HEK293 (cell line): ENCODE measurements at regions not wholly inside any gene's neighbourhood (a gene's known extent, or its start where the extent isn't known, plus 50 kb on each side); places are given as distances from the start of the nearest gene placed in this dataset.

Experiments used
- CTCF ChIA-PET: fragments of 350-600 bp; formaldehyde crosslinking; extraction: SDS; loops from one replicate; lab custom pipeline; 2021; ENCODE audit warnings: antibody characterized with exemption; lab: Yijun Ruan, JAX
- POLR2A ChIA-PET: fragments of 300-600 bp; formaldehyde crosslinking; extraction: SDS; loops from one replicate; lab custom pipeline; 2020; ENCODE audit warnings: antibody characterized with exemption, inconsistent platforms; lab: Yijun Ruan, JAX
- H3K27ac ChIP-seq: fragments of 200-500 bp; sonication (Bioruptor generic); 2 replicates; pipeline ENCODE4 v1.5.1; 2014; ENCODE audit warnings: low read depth, low read length, control low read depth, inconsistent platforms; ENCODE audit errors: extremely low read depth
- H3K36me3 ChIP-seq, 2 experiments: fragments of 200-500 bp in 1 of 2; sonication (Bioruptor generic) in 1 of 2; 1 replicate in 1 of 2; 2 replicates in 1 of 2; pipeline ENCODE4 v1.5.1; 2014 to 2017; ENCODE audit warnings: inconsistent platforms in 2 of 2, low read length in 2 of 2; ENCODE audit not compliant: control insufficient read depth in 2 of 2, insufficient read depth in 1 of 2
- H3K4me1 ChIP-seq: fragments of 200-500 bp; sonication (Bioruptor generic); 2 replicates; pipeline ENCODE4 v1.5.1; 2014; ENCODE audit warnings: mild to moderate bottlenecking, low read length, inconsistent platforms; ENCODE audit not compliant: control insufficient read depth, insufficient read depth
- H3K4me3 ChIP-seq: 2 replicates; pipeline ENCODE4 v1.5.1; 2011; ENCODE audit warnings: low read depth, mild to moderate bottlenecking, control low read depth, low read length, moderate library complexity
- H3K9me3 ChIP-seq: fragments of 200-500 bp; sonication (Bioruptor generic); 2 replicates; pipeline ENCODE4 v1.5.1; 2014; ENCODE audit warnings: low read depth, low read length, inconsistent platforms; ENCODE audit not compliant: control insufficient read depth, insufficient read depth
- OSR2 ChIP-seq: fragments of 450-650 bp; formaldehyde crosslinking; IDR thresholded peaks from 2 replicates; pipeline ENCODE4 v1.5.1; 2016; ENCODE audit warnings: missing biosample characterization, missing genetic modification characterization
- SALL2 ChIP-seq: fragments of 450-650 bp; formaldehyde crosslinking; IDR thresholded peaks from 2 replicates; pipeline ENCODE4 v1.5.0; 2017; ENCODE audit warnings: missing biosample characterization, mild to moderate bottlenecking, missing genetic modification characterization, borderline replicate concordance
- SP3 ChIP-seq: fragments of 450-650 bp; formaldehyde crosslinking; IDR thresholded peaks from 2 replicates; pipeline ENCODE4 v1.5.1; 2016; ENCODE audit warnings: missing biosample characterization, missing genetic modification characterization
- ZBTB17 ChIP-seq: fragments of 450-650 bp; formaldehyde crosslinking; IDR thresholded peaks from 2 replicates; pipeline ENCODE4 v1.5.1; 2016; ENCODE audit warnings: missing biosample characterization, missing genetic modification characterization
- ZNF221 ChIP-seq: fragments of 450-650 bp; formaldehyde crosslinking; IDR thresholded peaks from 2 replicates; pipeline ENCODE4 v1.5.1; 2017; ENCODE audit warnings: missing biosample characterization, missing genetic modification characterization, borderline replicate concordance
- ZNF404 ChIP-seq: fragments of 450-650 bp; formaldehyde crosslinking; IDR thresholded peaks from 2 replicates; pipeline ENCODE4 v1.5.1; 2017; ENCODE audit warnings: missing biosample characterization, missing genetic modification characterization
- ZNF423 ChIP-seq: fragments of 450-650 bp; formaldehyde crosslinking; IDR thresholded peaks from 2 replicates; pipeline ENCODE4 v1.5.1; 2016; ENCODE audit warnings: missing biosample characterization, missing genetic modification characterization
- ZNF433 ChIP-seq: fragments of 450-650 bp; formaldehyde crosslinking; IDR thresholded peaks from 2 replicates; pipeline ENCODE4 v1.5.1; 2016; ENCODE audit warnings: missing biosample characterization, missing genetic modification characterization, low read depth
- ZNF510 ChIP-seq: fragments of 450-650 bp; formaldehyde crosslinking; IDR thresholded peaks from 2 replicates; pipeline ENCODE4 v1.5.1; 2018; ENCODE audit warnings: mild to moderate bottlenecking, missing genetic modification characterization, missing biosample characterization; ENCODE audit not compliant: insufficient replicate concordance
- ZNF548 ChIP-seq: fragments of 450-650 bp; formaldehyde crosslinking; IDR thresholded peaks from 2 replicates; pipeline ENCODE4 v1.5.1; 2016; ENCODE audit warnings: missing biosample characterization, missing genetic modification characterization
- ZNF560 ChIP-seq: fragments of 450-650 bp; formaldehyde crosslinking; IDR thresholded peaks from 2 replicates; pipeline ENCODE4 v1.5.1; 2017; ENCODE audit warnings: missing biosample characterization, missing genetic modification characterization, borderline replicate concordance
- ZNF561 ChIP-seq: fragments of 450-650 bp; IDR thresholded peaks from 2 replicates; pipeline ENCODE4 v1.5.1; 2018; ENCODE audit warnings: missing biosample characterization, missing genetic modification characterization, borderline replicate concordance
- ZNF571 ChIP-seq: fragments of 450-650 bp; formaldehyde crosslinking; IDR thresholded peaks from 2 replicates; pipeline ENCODE4 v1.5.0; 2017; ENCODE audit warnings: missing biosample characterization, missing genetic modification characterization
- ZNF624 ChIP-seq: fragments of 450-650 bp; formaldehyde crosslinking; IDR thresholded peaks from 2 replicates; pipeline ENCODE4 v1.5.1; 2017; ENCODE audit warnings: missing biosample characterization, missing genetic modification characterization
- ZNF629 ChIP-seq: fragments of 450-650 bp; formaldehyde crosslinking; IDR thresholded peaks from 2 replicates; pipeline ENCODE4 v1.5.1; 2017; ENCODE audit warnings: missing biosample characterization, missing genetic modification characterization
- ZXDB ChIP-seq: fragments of 450-650 bp; formaldehyde crosslinking; IDR thresholded peaks from 2 replicates; pipeline ENCODE4 v1.5.1; 2016; ENCODE audit warnings: missing biosample characterization, missing genetic modification characterization
- TF ChIP-seq, protein P1 (sequence below): fragments of 450-650 bp; formaldehyde crosslinking; IDR thresholded peaks from 2 replicates; pipeline ENCODE4 v1.5.1; 2016; ENCODE audit warnings: missing biosample characterization, missing genetic modification characterization
- TF ChIP-seq, protein P2 (sequence below): fragments of 450-650 bp; formaldehyde crosslinking; conservative IDR thresholded peaks from 2 replicates; pipeline ENCODE4 v1.5.1; 2016; ENCODE audit warnings: low read depth, missing biosample characterization, missing genetic modification characterization
- TF ChIP-seq, protein P3 (sequence below): fragments of 450-650 bp; formaldehyde crosslinking; IDR thresholded peaks from 2 replicates; pipeline ENCODE4 v1.5.1; 2016; ENCODE audit warnings: missing biosample characterization, missing genetic modification characterization
- TF ChIP-seq, protein P4 (sequence below): fragments of 450-650 bp; formaldehyde crosslinking; IDR thresholded peaks from 2 replicates; pipeline ENCODE4 v1.5.1; 2016; ENCODE audit warnings: missing biosample characterization, missing genetic modification characterization
- TF ChIP-seq, protein P5 (sequence below): fragments of 450-650 bp; formaldehyde crosslinking; IDR thresholded peaks from 2 replicates; pipeline ENCODE4; 2016; ENCODE audit warnings: missing biosample characterization, missing genetic modification characterization
- TF ChIP-seq, protein P6 (sequence below): fragments of 450-650 bp; formaldehyde crosslinking; IDR thresholded peaks from 2 replicates; pipeline ENCODE4 v1.5.1; 2016; ENCODE audit warnings: missing biosample characterization, missing genetic modification characterization
- TF ChIP-seq, protein P7 (sequence below): fragments of 450-650 bp; formaldehyde crosslinking; IDR thresholded peaks from 2 replicates; pipeline ENCODE4 v1.5.1; 2016; ENCODE audit warnings: missing biosample characterization, missing genetic modification characterization

DNA sequence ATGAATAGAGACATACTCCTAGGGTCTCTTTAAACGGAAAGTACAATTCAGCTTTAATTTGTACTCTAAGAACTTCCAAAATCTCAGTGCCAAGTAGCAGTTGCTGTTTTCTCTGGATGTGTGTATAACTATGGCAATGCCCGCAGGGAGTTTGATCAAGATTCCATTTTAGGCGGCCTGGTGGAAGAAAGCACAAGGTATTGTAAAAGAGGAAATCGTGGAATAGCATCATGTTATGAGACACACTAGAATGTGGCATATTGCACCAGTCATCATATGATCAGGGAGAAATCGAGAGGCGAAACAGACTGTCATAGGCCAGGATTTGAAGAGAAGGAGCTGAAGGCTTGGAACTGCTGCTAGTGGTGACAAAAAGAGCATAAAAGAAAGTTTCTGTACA is 316.2 kb upstream of the FMN2 start:
- Histone ChIP-seq H3K4me1 (no peaks in the 10 kb centered on the region), H3K36me3 (no peaks in the 10 kb centered on the region), H3K9me3 (no peaks in the 10 kb centered on the region)
- ChIA-PET CTCF (interaction anchor here (0.6 kb wide), 1 partner anchor 39 kb away, joined by 3 read pairs; no protein-coding TSS in a partner anchor), POLR2A (no interaction called here)
- TF ChIP-seq ZNF404, result no peak
- no peak for TF ChIP-seq ZNF624 (tag by site-specific recombination)
- TF ChIP-seq, protein P1, sequence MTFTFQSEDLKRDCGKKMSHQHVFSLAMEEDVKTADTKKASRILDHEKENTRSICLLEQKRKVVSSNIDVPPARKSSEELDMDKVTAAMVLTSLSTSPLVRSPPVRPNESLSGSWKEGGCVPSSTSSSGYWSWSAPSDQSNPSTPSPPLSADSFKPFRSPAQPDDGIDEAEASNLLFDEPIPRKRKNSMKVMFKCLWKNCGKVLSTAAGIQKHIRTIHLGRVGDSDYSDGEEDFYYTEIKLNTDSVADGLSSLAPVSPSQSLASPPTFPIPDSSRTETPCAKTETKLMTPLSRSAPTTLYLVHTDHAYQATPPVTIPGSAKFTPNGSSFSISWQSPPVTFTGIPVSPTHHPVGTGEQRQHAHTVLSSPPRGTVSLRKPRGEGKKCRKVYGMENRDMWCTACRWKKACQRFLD, result no peak
- no peak for TF ChIP-seq ZNF571 (tag by site-specific recombination)
- no peak for TF ChIP-seq SALL2 (tag by site-specific recombination)
- TF ChIP-seq, protein P2, sequence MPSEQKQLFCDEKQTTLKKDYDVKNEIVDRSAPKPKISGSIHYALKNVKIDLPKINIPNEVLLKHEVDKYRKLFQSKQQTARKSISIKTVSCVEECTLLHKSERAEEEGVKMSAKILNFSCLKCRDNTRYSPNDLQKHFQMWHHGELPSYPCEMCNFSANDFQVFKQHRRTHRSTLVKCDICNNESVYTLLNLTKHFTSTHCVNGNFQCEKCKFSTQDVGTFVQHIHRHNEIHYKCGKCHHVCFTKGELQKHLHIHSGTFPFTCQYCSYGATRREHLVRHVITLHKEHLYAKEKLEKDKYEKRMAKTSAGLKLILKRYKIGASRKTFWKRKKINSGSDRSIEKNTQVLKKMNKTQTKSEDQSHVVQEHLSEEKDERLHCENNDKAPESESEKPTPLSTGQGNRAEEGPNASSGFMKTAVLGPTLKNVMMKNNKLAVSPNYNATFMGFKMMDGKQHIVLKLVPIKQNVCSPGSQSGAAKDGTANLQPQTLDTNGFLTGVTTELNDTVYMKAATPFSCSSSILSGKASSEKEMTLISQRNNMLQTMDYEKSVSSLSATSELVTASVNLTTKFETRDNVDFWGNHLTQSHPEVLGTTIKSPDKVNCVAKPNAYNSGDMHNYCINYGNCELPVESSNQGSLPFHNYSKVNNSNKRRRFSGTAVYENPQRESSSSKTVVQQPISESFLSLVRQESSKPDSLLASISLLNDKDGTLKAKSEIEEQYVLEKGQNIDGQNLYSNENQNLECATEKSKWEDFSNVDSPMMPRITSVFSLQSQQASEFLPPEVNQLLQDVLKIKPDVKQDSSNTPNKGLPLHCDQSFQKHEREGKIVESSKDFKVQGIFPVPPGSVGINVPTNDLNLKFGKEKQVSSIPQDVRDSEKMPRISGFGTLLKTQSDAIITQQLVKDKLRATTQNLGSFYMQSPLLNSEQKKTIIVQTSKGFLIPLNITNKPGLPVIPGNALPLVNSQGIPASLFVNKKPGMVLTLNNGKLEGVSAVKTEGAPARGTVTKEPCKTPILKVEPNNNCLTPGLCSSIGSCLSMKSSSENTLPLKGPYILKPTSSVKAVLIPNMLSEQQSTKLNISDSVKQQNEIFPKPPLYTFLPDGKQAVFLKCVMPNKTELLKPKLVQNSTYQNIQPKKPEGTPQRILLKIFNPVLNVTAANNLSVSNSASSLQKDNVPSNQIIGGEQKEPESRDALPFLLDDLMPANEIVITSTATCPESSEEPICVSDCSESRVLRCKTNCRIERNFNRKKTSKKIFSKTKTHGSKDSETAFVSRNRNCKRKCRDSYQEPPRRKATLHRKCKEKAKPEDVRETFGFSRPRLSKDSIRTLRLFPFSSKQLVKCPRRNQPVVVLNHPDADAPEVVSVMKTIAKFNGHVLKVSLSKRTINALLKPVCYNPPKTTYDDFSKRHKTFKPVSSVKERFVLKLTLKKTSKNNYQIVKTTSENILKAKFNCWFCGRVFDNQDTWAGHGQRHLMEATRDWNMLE (tag by site-specific recombination), result no peak
- no peak for TF ChIP-seq ZXDB
- no peak for TF ChIP-seq ZNF510 (tag by site-specific recombination)
- TF ChIP-seq, protein P3, sequence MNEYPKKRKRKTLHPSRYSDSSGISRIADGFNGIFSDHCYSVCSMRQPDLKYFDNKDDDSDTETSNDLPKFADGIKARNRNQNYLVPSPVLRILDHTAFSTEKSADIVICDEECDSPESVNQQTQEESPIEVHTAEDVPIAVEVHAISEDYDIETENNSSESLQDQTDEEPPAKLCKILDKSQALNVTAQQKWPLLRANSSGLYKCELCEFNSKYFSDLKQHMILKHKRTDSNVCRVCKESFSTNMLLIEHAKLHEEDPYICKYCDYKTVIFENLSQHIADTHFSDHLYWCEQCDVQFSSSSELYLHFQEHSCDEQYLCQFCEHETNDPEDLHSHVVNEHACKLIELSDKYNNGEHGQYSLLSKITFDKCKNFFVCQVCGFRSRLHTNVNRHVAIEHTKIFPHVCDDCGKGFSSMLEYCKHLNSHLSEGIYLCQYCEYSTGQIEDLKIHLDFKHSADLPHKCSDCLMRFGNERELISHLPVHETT (tag by site-specific recombination), result no peak
- no peak for TF ChIP-seq ZNF433
- no peak for TF ChIP-seq ZNF560 (tag by site-specific recombination)
- TF ChIP-seq, protein P4, sequence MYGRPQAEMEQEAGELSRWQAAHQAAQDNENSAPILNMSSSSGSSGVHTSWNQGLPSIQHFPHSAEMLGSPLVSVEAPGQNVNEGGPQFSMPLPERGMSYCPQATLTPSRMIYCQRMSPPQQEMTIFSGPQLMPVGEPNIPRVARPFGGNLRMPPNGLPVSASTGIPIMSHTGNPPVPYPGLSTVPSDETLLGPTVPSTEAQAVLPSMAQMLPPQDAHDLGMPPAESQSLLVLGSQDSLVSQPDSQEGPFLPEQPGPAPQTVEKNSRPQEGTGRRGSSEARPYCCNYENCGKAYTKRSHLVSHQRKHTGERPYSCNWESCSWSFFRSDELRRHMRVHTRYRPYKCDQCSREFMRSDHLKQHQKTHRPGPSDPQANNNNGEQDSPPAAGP (tag by site-specific recombination), result no peak
- TF ChIP-seq, protein P5, sequence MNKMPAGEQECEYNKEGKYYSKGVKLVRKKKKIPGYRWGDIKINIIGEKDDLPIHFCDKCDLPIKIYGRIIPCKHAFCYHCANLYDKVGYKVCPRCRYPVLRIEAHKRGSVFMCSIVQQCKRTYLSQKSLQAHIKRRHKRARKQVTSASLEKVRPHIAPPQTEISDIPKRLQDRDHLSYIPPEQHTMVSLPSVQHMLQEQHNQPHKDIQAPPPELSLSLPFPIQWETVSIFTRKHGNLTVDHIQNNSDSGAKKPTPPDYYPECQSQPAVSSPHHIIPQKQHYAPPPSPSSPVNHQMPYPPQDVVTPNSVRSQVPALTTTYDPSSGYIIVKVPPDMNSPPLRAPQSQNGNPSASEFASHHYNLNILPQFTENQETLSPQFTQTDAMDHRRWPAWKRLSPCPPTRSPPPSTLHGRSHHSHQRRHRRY (tag by site-specific recombination), result no peak
- no peak for TF ChIP-seq ZBTB17 (tag by site-specific recombination)
- TF ChIP-seq, all 188 proteins: peak for 0
- Histone ChIP-seq H3K27ac (no peak overlapping the region), H3K4me3 (no peak overlapping the region)

DNA sequence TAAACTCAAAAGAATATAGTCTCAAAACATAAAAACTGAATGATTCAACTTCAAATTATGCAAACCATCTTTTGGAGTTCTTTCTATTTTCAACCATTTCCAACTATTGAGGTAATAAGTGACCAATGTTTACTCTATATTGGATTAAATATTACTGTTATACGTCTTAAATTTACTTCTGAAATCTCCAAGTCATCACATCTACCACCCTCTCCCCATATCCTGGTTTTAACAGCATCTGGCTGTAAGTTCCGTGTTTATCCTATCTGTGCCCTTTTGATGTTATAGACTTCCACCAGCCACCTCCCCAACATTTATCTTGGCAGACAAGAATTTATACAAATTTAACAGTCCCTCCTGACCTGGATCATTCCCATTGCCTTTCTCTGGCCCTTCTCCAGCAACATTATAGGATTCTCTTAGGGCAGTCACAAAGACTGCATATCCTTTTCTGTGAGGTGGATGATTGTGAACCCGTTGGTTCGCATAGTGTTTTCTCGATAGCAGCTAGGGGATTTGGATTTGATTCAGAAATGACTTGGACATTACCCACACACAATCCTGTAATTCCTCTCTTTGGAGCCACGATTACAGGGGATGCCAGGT is 313.4 kb upstream of the FMN2 start:
- H3K4me3 ChIP-seq, result no peak overlapping the region
- ChIA-PET CTCF (no interaction called here), POLR2A (no interaction called here)
- H3K27ac ChIP-seq, result no peak overlapping the region
- no peaks in the 10 kb centered on the region for H3K36me3 ChIP-seq
- no peaks in the 10 kb centered on the region for H3K4me1 ChIP-seq
- H3K9me3 ChIP-seq, result no peaks in the 10 kb centered on the region
- TF ChIP-seq ZNF423 (tag by site-specific recombination) (no peak), ZNF629 (tag by site-specific recombination) (no peak), ZNF221 (tag by site-specific recombination) (no peak), ZNF548 (tag by site-specific recombination) (no peak), ZNF561 (tag by site-specific recombination) (no peak), SP3 (tag by site-specific recombination) (no peak), ZNF571 (tag by site-specific recombination) (no peak), OSR2 (no peak)
- TF ChIP-seq, protein P6, sequence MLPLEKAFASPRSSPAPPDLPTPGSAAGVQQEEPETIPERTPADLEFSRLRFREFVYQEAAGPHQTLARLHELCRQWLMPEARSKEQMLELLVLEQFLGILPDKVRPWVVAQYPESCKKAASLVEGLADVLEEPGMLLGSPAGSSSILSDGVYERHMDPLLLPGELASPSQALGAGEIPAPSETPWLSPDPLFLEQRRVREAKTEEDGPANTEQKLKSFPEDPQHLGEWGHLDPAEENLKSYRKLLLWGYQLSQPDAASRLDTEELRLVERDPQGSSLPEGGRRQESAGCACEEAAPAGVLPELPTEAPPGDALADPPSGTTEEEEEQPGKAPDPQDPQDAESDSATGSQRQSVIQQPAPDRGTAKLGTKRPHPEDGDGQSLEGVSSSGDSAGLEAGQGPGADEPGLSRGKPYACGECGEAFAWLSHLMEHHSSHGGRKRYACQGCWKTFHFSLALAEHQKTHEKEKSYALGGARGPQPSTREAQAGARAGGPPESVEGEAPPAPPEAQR (tag by site-specific recombination), result no peak
- TF ChIP-seq, protein P7, sequence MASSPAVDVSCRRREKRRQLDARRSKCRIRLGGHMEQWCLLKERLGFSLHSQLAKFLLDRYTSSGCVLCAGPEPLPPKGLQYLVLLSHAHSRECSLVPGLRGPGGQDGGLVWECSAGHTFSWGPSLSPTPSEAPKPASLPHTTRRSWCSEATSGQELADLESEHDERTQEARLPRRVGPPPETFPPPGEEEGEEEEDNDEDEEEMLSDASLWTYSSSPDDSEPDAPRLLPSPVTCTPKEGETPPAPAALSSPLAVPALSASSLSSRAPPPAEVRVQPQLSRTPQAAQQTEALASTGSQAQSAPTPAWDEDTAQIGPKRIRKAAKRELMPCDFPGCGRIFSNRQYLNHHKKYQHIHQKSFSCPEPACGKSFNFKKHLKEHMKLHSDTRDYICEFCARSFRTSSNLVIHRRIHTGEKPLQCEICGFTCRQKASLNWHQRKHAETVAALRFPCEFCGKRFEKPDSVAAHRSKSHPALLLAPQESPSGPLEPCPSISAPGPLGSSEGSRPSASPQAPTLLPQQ, result no peak
